GM12878 (cell line): ENCODE measurements at regions not wholly inside any gene's neighbourhood (a gene's known extent, or its start where the extent isn't known, plus 50 kb on each side); places are given as distances from the start of the nearest gene placed in this dataset.

Experiments used
- ATAC-seq: fragments of 200-7000 bp; cut with Tn5 transposase; 3 replicates; pipeline ENCODE4 v1.9.1; 2020; ENCODE audit warnings: mild to moderate bottlenecking, moderate library complexity
- BruUV-seq: library from RNA; stranded (reverse); fragments of 400-500 nt; replicated peaks from 2 replicates; lab custom pipeline; 2021; lab: Mats Ljungman, UMichigan
- CTCF ChIA-PET: fragments of 300-600 bp; sonication (Branson Sonifier 250); formaldehyde crosslinking; extraction: SDS; loops from one replicate; lab custom pipeline; 2021; ENCODE audit warnings: inconsistent platforms; lab: Yijun Ruan, JAX
- POLR2A ChIA-PET: fragments of 350-600 bp; formaldehyde crosslinking; extraction: SDS; loops from one replicate; lab custom pipeline; 2021; ENCODE audit warnings: inconsistent platforms; lab: Charles Lee
- RAD21 ChIA-PET: fragments of 300-600 bp; sonication (Branson Sonifier 250); formaldehyde crosslinking; loops from one replicate; lab custom pipeline; 2023; ENCODE audit warnings: antibody characterized with exemption; ENCODE audit not compliant: unreplicated experiment; lab: Charles Lee
- SMC1A ChIA-PET: fragments of 300-600 bp; sonication (Branson Sonifier 250); formaldehyde crosslinking; loops from one replicate; lab custom pipeline; 2023; ENCODE audit not compliant: unreplicated experiment, uncharacterized antibody; lab: Charles Lee
- DNase-seq: peaks from one replicate; pipeline ENCODE4 v3.0.0-alpha.2; 2011; ENCODE audit warnings: low read depth, low spot score
- FAIRE-seq: peaks from 3 replicates; lab custom pipeline; 2011; peaks lifted over from hg19 to GRCh38; lab: Jason Lieb, UNC
- H2AFZ ChIP-seq: 2 replicates; pipeline ENCODE4 v1.6.0; 2011; ENCODE audit warnings: low read depth, low read length, control low read depth; ENCODE audit not compliant: control insufficient read depth
- H3K27ac ChIP-seq: 2 replicates; pipeline ENCODE4 v1.5.1; 2011; ENCODE audit warnings: control low read depth; ENCODE audit not compliant: control insufficient read depth, insufficient read depth
- H3K27me3 ChIP-seq, 2 experiments: replicated peaks in 1 of 2; 2 replicates each; pipeline versions ENCODE4 v1.6.0 to v1.6.1; 2011; ENCODE audit warnings: low read length in 1 of 2; ENCODE audit not compliant: control insufficient read depth in 2 of 2, insufficient read depth in 2 of 2
- H3K36me3 ChIP-seq, 2 experiments: 2 replicates each; pipeline ENCODE4 v1.5.1; 2011; ENCODE audit warnings: low read length in 1 of 2; ENCODE audit not compliant: control insufficient read depth in 2 of 2, insufficient read depth in 2 of 2
- H3K4me1 ChIP-seq: 2 replicates; pipeline ENCODE4 v1.6.1; 2011; ENCODE audit warnings: mild to moderate bottlenecking, low read length, moderate library complexity, mixed read lengths; ENCODE audit not compliant: control insufficient read depth, insufficient read depth
- H3K4me2 ChIP-seq: 2 replicates; pipeline ENCODE4 v1.6.0; 2011; ENCODE audit warnings: control low read depth; ENCODE audit not compliant: control insufficient read depth, insufficient read depth
- H3K4me3 ChIP-seq: fragments of 200-600 bp; sonication (generic); 2 replicates; pipeline ENCODE4 v1.5.1; 2016
- H3K79me2 ChIP-seq: 2 replicates; pipeline ENCODE4 v1.6.0; 2011; ENCODE audit warnings: low read length; ENCODE audit not compliant: control insufficient read depth, insufficient read depth
- H3K9ac ChIP-seq: 2 replicates; pipeline ENCODE4 v1.8.0; 2011; ENCODE audit warnings: low read length, control low read depth, mixed read lengths; ENCODE audit not compliant: control insufficient read depth, insufficient read depth
- H3K9me3 ChIP-seq: replicated peaks from 3 replicates; pipeline ENCODE4 v1.5.1; 2011; ENCODE audit warnings: mild to moderate bottlenecking, low read length; ENCODE audit not compliant: control insufficient read depth, insufficient read depth
- H4K20me1 ChIP-seq: 2 replicates; pipeline ENCODE4 v1.6.0; 2011; ENCODE audit not compliant: control insufficient read depth, insufficient read depth
- BCLAF1 ChIP-seq: fragments of 450-650 bp; IDR thresholded peaks from 2 replicates; pipeline ENCODE4 v1.6.1; 2017; ENCODE audit warnings: antibody characterized with exemption, mild to moderate bottlenecking, moderate library complexity
- CBX3 ChIP-seq: fragments of 200-600 bp; sonication (generic); IDR thresholded peaks from 2 replicates; pipeline ENCODE4 v1.6.1; 2016; ENCODE audit warnings: low read depth, borderline replicate concordance
- GABPA ChIP-seq: IDR thresholded peaks from 2 replicates; pipeline ENCODE4 v1.6.1; 2014; ENCODE audit warnings: antibody characterized with exemption, low read depth, mild to moderate bottlenecking, inconsistent platforms
- SMC3 ChIP-seq: IDR thresholded peaks from 2 replicates; pipeline ENCODE4 v1.6.1; 2011; ENCODE audit warnings: low read length, improper control_type of control experiment, borderline replicate concordance
- SUPT20H ChIP-seq: IDR thresholded peaks from 2 replicates; pipeline ENCODE4 v1.6.1; 2011; ENCODE audit warnings: low read depth, mild to moderate bottlenecking, low read length, moderate library complexity, borderline replicate concordance; ENCODE audit not compliant: control insufficient read depth
- ZNF207 ChIP-seq: fragments of 450-650 bp; IDR thresholded peaks from 2 replicates; pipeline ENCODE4 v1.6.1; 2014; ENCODE audit warnings: antibody characterized with exemption, mild to moderate bottlenecking, borderline replicate concordance
- in situ Hi-C: fragments of 300-500 bp; cut with MboI; formaldehyde crosslinking; loops from 9 replicates; pipeline ENCODE4 v1.14.3; 2018; ENCODE audit warnings: mixed read lengths
- intact Hi-C: fragments of 100-400 bp; cut with micrococcal nuclease; formaldehyde crosslinking; loops from one replicate; pipeline ENCODE4 v1.14.2; 2022; ENCODE audit not compliant: unreplicated experiment

DNA sequence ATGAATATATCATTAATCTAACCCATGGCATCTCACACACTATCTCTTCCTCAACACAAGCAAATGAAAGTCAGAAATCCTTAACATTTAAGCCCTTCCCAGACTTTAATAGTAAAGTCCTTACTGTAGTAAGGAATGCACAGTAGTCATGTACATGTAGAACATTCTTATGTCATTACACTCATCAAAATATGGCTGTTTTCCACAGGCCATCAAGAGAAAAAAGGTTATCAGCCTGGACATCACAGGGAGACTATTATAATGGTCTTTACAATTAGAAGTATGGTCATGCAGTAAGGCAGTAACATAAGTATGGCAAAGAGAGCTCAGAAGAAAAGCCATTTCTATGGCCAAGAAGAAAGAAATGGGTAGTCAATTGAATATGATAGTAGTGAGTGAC is 121.2 kb downstream of the SLC6A15 start (continued):
- no peak for TF ChIP-seq BCLAF1
- TF ChIP-seq GABPA: no peak
- no peak for TF ChIP-seq SMC3
- TF ChIP-seq ZNF207: no peak
- TF ChIP-seq SUPT20H: no peak

GRCh38 chr12:84789184-84789583 is 123.4 kb downstream of the SLC6A15 start:
- TF ChIP-seq CBX3: no peak
- H4K20me1 ChIP-seq: no peaks in the 10 kb centered on the region
- CTCF ChIA-PET: no interaction called here

More at GRCh38 chr12:84789184-84789583, 123.4 kb downstream of the SLC6A15 start:
- in situ Hi-C loops: no loop called here
- ATAC-seq: no peak
- Histone ChIP-seq H3K9ac (no peak overlapping the region), H2AFZ (no peak overlapping the region), H3K9me3 (no peaks in the 10 kb centered on the region), H3K79me2 (no peaks in the 10 kb centered on the region), H3K4me2 (no peak overlapping the region), H3K27me3 (no peaks in the 10 kb centered on the region), H3K27ac (no peak overlapping the region), H3K4me3 (no peak overlapping the region), H3K36me3 (no peaks in the 10 kb centered on the region), H3K4me1 (no peaks in the 10 kb centered on the region)
- intact Hi-C loops: no loop called here
- POLR2A ChIA-PET: no interaction called here
- SMC1A ChIA-PET: no interaction called here
- no peak for DNase-seq
- RAD21 ChIA-PET: no interaction called here
- no TSS peak for BruUV-seq
- FAIRE-seq: no peak
